ENCODE measurements at regions not wholly inside any gene's neighbourhood (a gene's known extent, or its start where the extent isn't known, plus 50 kb on each side); places are given as distances from the start of the nearest gene placed in this dataset.

- no peak for ATAC-seq
- no peak for TF ChIP-seq CREB5 (CRISPR knock-in tag; IDR thresholded peaks at IDR 0.05; ENCODE audit: low read depth)
- no peak for TF ChIP-seq CSRNP3 (CRISPR knock-in tag; IDR thresholded peaks at IDR 0.05)
- no peak for TF ChIP-seq BACH2 (CRISPR knock-in tag; IDR thresholded peaks at IDR 0.05; ENCODE audit: borderline replicate concordance)
- TF ChIP-seq RARB (CRISPR knock-in tag; IDR thresholded peaks at IDR 0.05) = no peak
- TF ChIP-seq ZFP30 (CRISPR knock-in tag; IDR thresholded peaks at IDR 0.05) = no peak
- TF ChIP-seq ZFP3 (CRISPR knock-in tag; IDR thresholded peaks at IDR 0.05) = no peak
- no peak for TF ChIP-seq TSHZ2 (CRISPR knock-in tag; IDR thresholded peaks at IDR 0.05)
- TF ChIP-seq ZNF565 (CRISPR knock-in tag; conservative IDR thresholded peaks at IDR 0.05; ENCODE audit: low read depth) = no peak
- no peak for TF ChIP-seq ESRRG (CRISPR knock-in tag; IDR thresholded peaks at IDR 0.05)
- TF ChIP-seq TOX (CRISPR knock-in tag; IDR thresholded peaks at IDR 0.05; ENCODE audit: borderline replicate concordance) = no peak
- no peak for TF ChIP-seq SNAI2 (CRISPR knock-in tag; IDR thresholded peaks at IDR 0.05)
- no peak for TF ChIP-seq ISL1 (CRISPR knock-in tag; IDR thresholded peaks at IDR 0.05)
- TF ChIP-seq OSR1 (CRISPR knock-in tag; IDR thresholded peaks at IDR 0.05) = no peak
- TF ChIP-seq ARNTL (CRISPR knock-in tag; IDR thresholded peaks at IDR 0.05; ENCODE audit: borderline replicate concordance, low read depth) = no peak
- no peak for TF ChIP-seq PPARA (CRISPR knock-in tag; IDR thresholded peaks at IDR 0.05; ENCODE audit: borderline replicate concordance)
- TF ChIP-seq ZNF70 (CRISPR knock-in tag; IDR thresholded peaks at IDR 0.05) = no peak
These were observed 666.7 kb upstream of the CADM2 start for GRCh38 chr3:84292128-84292527.

DNA sequence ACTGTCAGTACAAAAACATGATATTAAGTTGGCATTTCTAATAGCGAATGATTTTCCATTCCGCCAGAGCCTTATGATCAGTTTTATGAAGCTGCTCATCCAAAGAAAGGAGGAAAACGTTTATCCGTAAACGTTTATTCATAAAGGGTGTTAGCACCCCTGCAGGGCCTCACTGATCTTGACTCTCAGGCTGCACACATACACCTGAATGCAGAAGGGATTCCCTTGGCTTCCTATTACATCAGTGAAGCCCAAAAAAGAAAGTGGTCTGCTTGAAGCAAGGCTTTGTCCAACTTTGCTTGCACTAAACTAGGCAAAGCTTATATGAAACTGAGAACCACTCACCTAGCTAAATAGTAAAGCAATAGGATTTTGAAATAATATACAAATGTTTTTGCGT lies 659.5 kb upstream of the CADM2 start:
- TF ChIP-seq PATZ1 (CRISPR knock-in tag; IDR thresholded peaks at IDR 0.05; ENCODE audit: borderline replicate concordance) = no peak
- no peak for TF ChIP-seq GLIS3 (CRISPR knock-in tag; IDR thresholded peaks at IDR 0.05)
- TF ChIP-seq TCF4 (CRISPR knock-in tag; IDR thresholded peaks at IDR 0.05; ENCODE audit: borderline replicate concordance) = no peak
- TF ChIP-seq ESRRG (CRISPR knock-in tag; IDR thresholded peaks at IDR 0.05) = no peak
- TF ChIP-seq CSDC2 (CRISPR knock-in tag; IDR thresholded peaks at IDR 0.05) = no peak
- no peak for TF ChIP-seq ZFP3 (CRISPR knock-in tag; IDR thresholded peaks at IDR 0.05)
- TF ChIP-seq CSRNP3 (CRISPR knock-in tag; IDR thresholded peaks at IDR 0.05) = no peak
- TF ChIP-seq RARB (CRISPR knock-in tag; IDR thresholded peaks at IDR 0.05) = no peak
- no peak for TF ChIP-seq SNAI2 (CRISPR knock-in tag; IDR thresholded peaks at IDR 0.05)
- no peak for TF ChIP-seq TOX (CRISPR knock-in tag; IDR thresholded peaks at IDR 0.05; ENCODE audit: borderline replicate concordance)
- TF ChIP-seq ZNF565 (CRISPR knock-in tag; conservative IDR thresholded peaks at IDR 0.05; ENCODE audit: low read depth) = no peak
- no peak for TF ChIP-seq ZC3H10 (CRISPR knock-in tag; IDR thresholded peaks at IDR 0.05)
- no peak for TF ChIP-seq ZNF70 (CRISPR knock-in tag; IDR thresholded peaks at IDR 0.05)
- no peak for TF ChIP-seq BACH2 (CRISPR knock-in tag; IDR thresholded peaks at IDR 0.05; ENCODE audit: borderline replicate concordance)
- TF ChIP-seq, protein P1, sequence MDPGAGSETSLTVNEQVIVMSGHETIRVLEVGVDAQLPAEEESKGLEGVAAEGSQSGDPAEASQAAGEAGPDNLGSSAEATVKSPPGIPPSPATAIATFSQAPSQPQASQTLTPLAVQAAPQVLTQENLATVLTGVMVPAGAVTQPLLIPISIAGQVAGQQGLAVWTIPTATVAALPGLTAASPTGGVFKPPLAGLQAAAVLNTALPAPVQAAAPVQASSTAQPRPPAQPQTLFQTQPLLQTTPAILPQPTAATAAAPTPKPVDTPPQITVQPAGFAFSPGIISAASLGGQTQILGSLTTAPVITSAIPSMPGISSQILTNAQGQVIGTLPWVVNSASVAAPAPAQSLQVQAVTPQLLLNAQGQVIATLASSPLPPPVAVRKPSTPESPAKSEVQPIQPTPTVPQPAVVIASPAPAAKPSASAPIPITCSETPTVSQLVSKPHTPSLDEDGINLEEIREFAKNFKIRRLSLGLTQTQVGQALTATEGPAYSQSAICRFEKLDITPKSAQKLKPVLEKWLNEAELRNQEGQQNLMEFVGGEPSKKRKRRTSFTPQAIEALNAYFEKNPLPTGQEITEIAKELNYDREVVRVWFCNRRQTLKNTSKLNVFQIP (CRISPR knock-in tag; IDR thresholded peaks at IDR 0.05; ENCODE audit: borderline replicate concordance, low read depth) = no peak
- no peak for TF ChIP-seq ZNF8 (CRISPR knock-in tag; IDR thresholded peaks at IDR 0.05)
- TF ChIP-seq TSHZ2 (CRISPR knock-in tag; IDR thresholded peaks at IDR 0.05) = no peak
- TF ChIP-seq ZFP30 (CRISPR knock-in tag; IDR thresholded peaks at IDR 0.05) = no peak
- TF ChIP-seq CREB5 (CRISPR knock-in tag; IDR thresholded peaks at IDR 0.05; ENCODE audit: low read depth) = no peak

More for the DNA sequence above, 659.5 kb upstream of the CADM2 start:
- no peak for ATAC-seq
